Ovary (tissue), 3 donors: ENCODE measurements at regions not wholly inside any gene's neighbourhood (a gene's known extent, or its start where the extent isn't known, plus 50 kb on each side); places are given as distances from the start of the nearest gene placed in this dataset.

Experiments
- POLR2A ChIP-seq: fragments of 450-650 bp; IDR thresholded peaks from one replicate; pipeline ENCODE4 v1.6.1; 2017; ENCODE audit warnings: antibody characterized with exemption, mild to moderate bottlenecking, moderate library complexity
- TF ChIP-seq, protein P1 (sequence below), 3 donors: fragments of 450-650 bp in 2 of 3; fragments of 200-600 bp in 1 of 3; IDR thresholded peaks; one replicate each; pipeline versions ENCODE4 v1.5.1 to v1.8.0; 2016 to 2022; ENCODE audit warnings: antibody characterized with exemption in 3 of 3, mild to moderate bottlenecking in 1 of 3
- donor health status: DM: no; HTN: no; CAD: no.

DNA sequence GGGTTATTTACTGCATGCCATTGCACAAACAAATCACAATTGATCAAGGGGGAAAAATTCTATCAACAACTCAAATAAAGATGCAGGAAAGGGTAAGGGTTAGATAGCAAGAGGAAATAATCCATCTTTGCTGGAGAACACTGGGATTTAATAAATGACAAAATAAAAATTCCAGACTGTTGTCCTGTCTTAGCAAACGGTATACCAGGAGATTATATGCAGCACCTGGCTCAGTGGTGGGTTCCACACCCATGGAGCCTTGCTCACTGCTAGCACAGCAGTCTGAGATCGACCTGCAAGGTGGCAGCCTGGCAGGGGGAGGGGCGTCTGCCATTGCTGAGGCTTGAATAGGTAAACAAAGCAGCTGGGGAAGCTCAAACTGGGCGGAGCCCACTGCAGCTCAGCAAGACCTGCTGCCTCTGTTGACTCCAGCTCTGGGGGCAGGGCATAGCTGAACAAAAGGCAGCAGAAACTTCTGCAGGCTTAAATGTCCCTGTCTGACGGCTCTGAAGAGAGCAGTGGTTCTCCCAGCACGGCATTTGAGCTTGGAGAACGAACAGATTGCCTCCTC lies 296.5 kb upstream of the THSD7B start:
- no peak for TF ChIP-seq POLR2A
- TF ChIP-seq, protein P1, sequence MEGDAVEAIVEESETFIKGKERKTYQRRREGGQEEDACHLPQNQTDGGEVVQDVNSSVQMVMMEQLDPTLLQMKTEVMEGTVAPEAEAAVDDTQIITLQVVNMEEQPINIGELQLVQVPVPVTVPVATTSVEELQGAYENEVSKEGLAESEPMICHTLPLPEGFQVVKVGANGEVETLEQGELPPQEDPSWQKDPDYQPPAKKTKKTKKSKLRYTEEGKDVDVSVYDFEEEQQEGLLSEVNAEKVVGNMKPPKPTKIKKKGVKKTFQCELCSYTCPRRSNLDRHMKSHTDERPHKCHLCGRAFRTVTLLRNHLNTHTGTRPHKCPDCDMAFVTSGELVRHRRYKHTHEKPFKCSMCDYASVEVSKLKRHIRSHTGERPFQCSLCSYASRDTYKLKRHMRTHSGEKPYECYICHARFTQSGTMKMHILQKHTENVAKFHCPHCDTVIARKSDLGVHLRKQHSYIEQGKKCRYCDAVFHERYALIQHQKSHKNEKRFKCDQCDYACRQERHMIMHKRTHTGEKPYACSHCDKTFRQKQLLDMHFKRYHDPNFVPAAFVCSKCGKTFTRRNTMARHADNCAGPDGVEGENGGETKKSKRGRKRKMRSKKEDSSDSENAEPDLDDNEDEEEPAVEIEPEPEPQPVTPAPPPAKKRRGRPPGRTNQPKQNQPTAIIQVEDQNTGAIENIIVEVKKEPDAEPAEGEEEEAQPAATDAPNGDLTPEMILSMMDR (IDR thresholded peaks at IDR 0.05) = no peak
